DND-41 (cell line): ENCODE measurements at regions not wholly inside any gene's neighbourhood (a gene's known extent, or its start where the extent isn't known, plus 50 kb on each side); places are given as distances from the start of the nearest gene placed in this dataset.

Source experiments
- ATAC-seq: fragments of 200-7000 bp; cut with Tn5 transposase; 3 replicates; pipeline ENCODE4 v1.9.1; 2021; ENCODE audit warnings: low read depth; ENCODE audit not compliant: insufficient read depth
- DNase-seq: peaks from one replicate; pipeline ENCODE4 v3.0.0-alpha.2; 2020
- H2AFZ ChIP-seq: 2 replicates; pipeline ENCODE4 v1.6.0; 2012; ENCODE audit warnings: low read depth, low read length
- H3K27ac ChIP-seq: 2 replicates; pipeline ENCODE4 v1.5.1; 2012; ENCODE audit warnings: low read length, inconsistent platforms
- H3K27me3 ChIP-seq: fragments of 200-600 bp; sonication (generic); 2 replicates; pipeline ENCODE4 v1.6.0; 2012; ENCODE audit warnings: low read length, mild to moderate bottlenecking, inconsistent platforms; ENCODE audit not compliant: insufficient read depth, poor library complexity
- H3K36me3 ChIP-seq: 2 replicates; pipeline ENCODE4 v1.5.1; 2012; ENCODE audit warnings: low read length, inconsistent platforms; ENCODE audit not compliant: insufficient read depth
- H3K4me1 ChIP-seq: 2 replicates; pipeline ENCODE4 v1.5.1; 2012; ENCODE audit warnings: mild to moderate bottlenecking, low read length; ENCODE audit not compliant: insufficient read depth
- H3K4me2 ChIP-seq: 2 replicates; pipeline ENCODE4 v1.6.0; 2012; ENCODE audit warnings: mild to moderate bottlenecking, moderate library complexity, low read length, inconsistent platforms; ENCODE audit not compliant: insufficient read depth
- H3K4me3 ChIP-seq, 2 experiments: fragments of 200-600 bp in 1 of 2; shearing (Covaris generic) in 1 of 2; 2 replicates each; pipeline ENCODE4 v1.5.1; 2012 to 2016; ENCODE audit warnings: inconsistent platforms in 2 of 2, low read length in 2 of 2, mild to moderate bottlenecking in 2 of 2, low read depth in 1 of 2, moderate library complexity in 1 of 2
- H3K79me2 ChIP-seq: 2 replicates; pipeline ENCODE4 v1.6.0; 2012; ENCODE audit warnings: low read length, inconsistent platforms; ENCODE audit not compliant: insufficient read depth
- H3K9ac ChIP-seq: 2 replicates; pipeline ENCODE4 v1.6.0; 2012; ENCODE audit warnings: low read depth, mild to moderate bottlenecking, inconsistent platforms, low read length, moderate library complexity
- H3K9me3 ChIP-seq: 2 replicates; pipeline ENCODE4 v1.5.1; 2012; ENCODE audit warnings: low read length, moderate library complexity, mild to moderate bottlenecking, inconsistent platforms; ENCODE audit not compliant: insufficient read depth, severe bottlenecking
- H4K20me1 ChIP-seq: 2 replicates; pipeline ENCODE4 v1.6.0; 2012; ENCODE audit warnings: low read length; ENCODE audit not compliant: insufficient read depth
- CTCF ChIP-seq: IDR thresholded peaks from 2 replicates; pipeline ENCODE4 v1.5.1; 2012; ENCODE audit warnings: borderline replicate concordance, low read length, moderate library complexity, mild to moderate bottlenecking; ENCODE audit not compliant: poor library complexity, severe bottlenecking; ENCODE audit errors: extremely low read depth
- EZH2 ChIP-seq: IDR thresholded peaks from 3 replicates; pipeline ENCODE4 v1.6.1; 2012; ENCODE audit warnings: borderline replicate concordance, low read depth, mild to moderate bottlenecking, moderate library complexity, low read length, inconsistent platforms; ENCODE audit not compliant: severe bottlenecking

GRCh38 chr16:82331974-82332750, 162.1 kb upstream of the MPHOSPH6 start:
- no peak for DNase-seq
- H3K4me1 ChIP-seq = no peaks in the 10 kb centered on the region
- no peaks in the 10 kb centered on the region for H3K9me3 ChIP-seq
- H3K4me3 ChIP-seq = no peak overlapping the region
- H3K79me2 ChIP-seq = no peaks in the 10 kb centered on the region
- no peak overlapping the region for H2AFZ ChIP-seq
- no peak overlapping the region for H3K4me2 ChIP-seq
- no peak for ATAC-seq
- H3K9ac ChIP-seq = no peak overlapping the region
- no peaks in the 10 kb centered on the region for H3K27me3 ChIP-seq
- no peak overlapping the region for H3K27ac ChIP-seq
- TF ChIP-seq EZH2 (no peak), CTCF (no peak)
- no peaks in the 10 kb centered on the region for H3K36me3 ChIP-seq
- H4K20me1 ChIP-seq = no peaks in the 10 kb centered on the region

DNA sequence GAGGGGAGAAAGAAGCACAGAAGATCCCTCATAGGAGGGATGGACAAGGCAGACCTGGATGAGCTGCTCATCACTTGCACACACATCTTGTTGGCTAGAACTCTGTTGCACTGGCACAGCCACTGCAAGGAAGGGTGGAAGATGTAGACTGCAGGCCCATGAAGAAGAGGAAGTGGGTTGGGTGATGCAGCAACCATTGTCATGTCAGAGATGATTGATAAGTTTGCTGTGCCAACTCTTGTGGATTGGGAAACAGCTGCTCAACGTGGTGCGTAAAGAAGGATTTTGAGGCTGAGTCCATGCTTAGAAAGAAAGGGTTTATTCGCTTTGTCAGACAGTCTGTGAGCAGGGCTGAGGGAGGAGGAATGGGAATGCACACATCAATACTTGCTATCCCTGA, 161.4 kb upstream of the MPHOSPH6 start:
- DNase-seq = no peak
- no peaks in the 10 kb centered on the region for H3K4me1 ChIP-seq

GRCh38 chr16:82329504-82330192, 159.6 kb upstream of the MPHOSPH6 start:
- Histone ChIP-seq H3K9me3 (no peaks in the 10 kb centered on the region), H3K27me3 (no peaks in the 10 kb centered on the region), H3K9ac (no peak overlapping the region), H3K27ac (no peak overlapping the region), H3K4me1 (no peaks in the 10 kb centered on the region), H2AFZ (no peak overlapping the region), H3K36me3 (no peaks in the 10 kb centered on the region), H3K79me2 (no peaks in the 10 kb centered on the region), H4K20me1 (no peaks in the 10 kb centered on the region), H3K4me2 (no peak overlapping the region), H3K4me3 (no peak overlapping the region)
- DNase-seq = no peak
- ATAC-seq = no peak
- no peak for TF ChIP-seq CTCF
- no peak for TF ChIP-seq EZH2

More for the DNA sequence above, 161.4 kb upstream of the MPHOSPH6 start:
- TF ChIP-seq CTCF (no peak), EZH2 (no peak)
- no peaks in the 10 kb centered on the region for H4K20me1 ChIP-seq
- no peak for ATAC-seq
- no peak overlapping the region for H3K4me3 ChIP-seq
- H3K79me2 ChIP-seq = no peaks in the 10 kb centered on the region
- no peak overlapping the region for H3K9ac ChIP-seq
- H2AFZ ChIP-seq = no peak overlapping the region
- H3K4me2 ChIP-seq = no peak overlapping the region
- no peaks in the 10 kb centered on the region for H3K9me3 ChIP-seq
- no peaks in the 10 kb centered on the region for H3K36me3 ChIP-seq
- no peak overlapping the region for H3K27ac ChIP-seq
- no peaks in the 10 kb centered on the region for H3K27me3 ChIP-seq
